EL (cell line): ENCODE measurements at regions not wholly inside any gene's neighbourhood (a gene's known extent, or its start where the extent isn't known, plus 50 kb on each side); places are given as distances from the start of the nearest gene placed in this dataset.

Experiments
- DNase-seq: peaks from one replicate; pipeline ENCODE4 v3.0.0-alpha.2; 2016

- DNase-seq: no peak
Measured at GRCh38 chr14:73780896-73781295, 66.7 kb upstream of the PNMA1 start.

DNA sequence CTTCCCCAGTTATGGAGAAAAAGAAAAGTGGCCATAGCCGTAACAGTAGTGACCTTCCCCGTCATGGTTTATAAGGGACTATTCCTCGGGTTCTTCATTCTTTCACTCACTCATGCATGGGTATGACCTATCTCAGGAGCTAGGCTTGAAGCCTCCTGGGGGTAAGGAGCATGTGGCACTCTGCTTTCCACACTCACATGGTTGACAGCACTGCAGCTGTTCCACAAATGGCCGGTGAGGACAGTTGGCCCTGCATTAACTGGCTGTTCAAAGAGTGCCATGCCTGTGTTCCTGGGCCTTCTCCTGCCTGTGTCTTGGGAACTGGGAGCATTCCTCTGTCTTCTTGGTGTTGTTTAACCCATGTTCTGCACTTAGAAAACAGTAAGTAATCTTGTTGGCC is 66.2 kb upstream of the PNMA1 start:
- DNase-seq: no peak

DNA sequence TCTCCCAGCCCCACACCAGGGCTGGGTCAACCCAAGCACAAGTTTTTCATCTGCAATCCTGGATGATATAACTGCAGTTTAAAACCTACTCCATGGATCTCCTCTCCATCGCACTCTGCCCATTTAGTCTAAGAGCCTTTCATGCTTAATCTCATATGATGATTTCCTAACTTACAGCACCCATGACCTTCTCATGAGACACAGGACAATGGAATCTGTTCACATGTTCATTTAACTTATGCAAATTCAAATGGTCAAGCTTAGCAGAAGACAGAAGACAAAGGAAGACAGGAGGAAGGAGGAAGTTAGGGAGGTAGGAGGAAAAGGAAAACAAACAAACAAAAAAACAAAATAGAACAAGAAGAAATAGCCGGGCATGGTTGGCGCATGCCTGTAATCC is 64.6 kb upstream of the PNMA1 start:
- DNase-seq: no peak

DNA sequence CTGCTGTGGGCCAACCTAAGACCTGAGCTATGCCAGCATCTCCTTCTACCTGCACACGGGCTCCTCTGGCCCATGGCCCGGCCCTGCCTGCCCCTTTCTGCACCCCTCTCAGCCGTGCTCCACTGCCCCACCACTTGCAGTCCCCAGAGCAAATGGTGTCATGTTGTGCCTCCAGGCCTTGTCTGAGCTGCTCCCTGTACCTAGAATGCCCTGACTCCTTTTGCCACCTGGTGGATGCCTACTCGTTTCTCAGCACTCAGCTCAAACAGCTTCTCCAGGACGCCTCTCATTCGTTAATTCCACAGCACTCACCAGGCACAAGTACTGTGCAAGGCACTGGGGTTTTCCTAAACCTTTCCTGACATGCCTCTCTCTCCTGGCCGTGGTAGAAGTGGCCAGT is 63.2 kb upstream of the PNMA1 start:
- no peak for DNase-seq

GRCh38 chr14:73776194-73776537 is 62.0 kb upstream of the PNMA1 start:
- DNase-seq: peak; percentile 57

GRCh38 chr14:73775339-73776193 is 61.4 kb upstream of the PNMA1 start:
- DNase-seq: no peak

DNA sequence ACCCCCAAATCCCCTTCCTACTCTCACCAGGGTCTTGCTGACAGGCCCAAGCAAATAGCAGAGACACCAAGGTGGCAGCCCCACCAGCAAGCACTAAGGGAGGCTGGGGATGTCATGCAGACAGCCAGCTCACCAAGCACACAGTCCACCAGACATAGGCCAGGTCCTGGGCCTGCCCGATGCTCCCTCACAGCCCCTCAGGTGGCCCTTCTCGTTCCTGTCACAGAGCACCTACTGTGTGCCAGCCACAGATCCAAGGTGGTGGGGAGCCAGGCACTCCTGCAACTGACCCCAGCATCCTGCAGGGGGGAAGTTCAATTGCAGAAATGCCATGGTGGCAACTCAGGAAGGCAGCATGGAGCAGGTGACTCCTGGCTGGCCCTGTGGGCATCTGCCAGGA is 60.5 kb upstream of the PNMA1 start:
- DNase-seq: no peak

- DNase-seq: no peak
Measured at GRCh38 chr14:73774241-73774570, 60.0 kb upstream of the PNMA1 start.

- DNase-seq: no peak
Measured at GRCh38 chr14:73773441-73774240, 59.5 kb upstream of the PNMA1 start.

GRCh38 chr14:73771848-73772638 is 57.9 kb upstream of the PNMA1 start:
- DNase-seq: no peak

- DNase-seq: no peak
Measured at GRCh38 chr14:73770977-73771847, 57.0 kb upstream of the PNMA1 start.

- no peak for DNase-seq
Measured at GRCh38 chr14:73768107-73768506, 53.9 kb upstream of the PNMA1 start.

DNA sequence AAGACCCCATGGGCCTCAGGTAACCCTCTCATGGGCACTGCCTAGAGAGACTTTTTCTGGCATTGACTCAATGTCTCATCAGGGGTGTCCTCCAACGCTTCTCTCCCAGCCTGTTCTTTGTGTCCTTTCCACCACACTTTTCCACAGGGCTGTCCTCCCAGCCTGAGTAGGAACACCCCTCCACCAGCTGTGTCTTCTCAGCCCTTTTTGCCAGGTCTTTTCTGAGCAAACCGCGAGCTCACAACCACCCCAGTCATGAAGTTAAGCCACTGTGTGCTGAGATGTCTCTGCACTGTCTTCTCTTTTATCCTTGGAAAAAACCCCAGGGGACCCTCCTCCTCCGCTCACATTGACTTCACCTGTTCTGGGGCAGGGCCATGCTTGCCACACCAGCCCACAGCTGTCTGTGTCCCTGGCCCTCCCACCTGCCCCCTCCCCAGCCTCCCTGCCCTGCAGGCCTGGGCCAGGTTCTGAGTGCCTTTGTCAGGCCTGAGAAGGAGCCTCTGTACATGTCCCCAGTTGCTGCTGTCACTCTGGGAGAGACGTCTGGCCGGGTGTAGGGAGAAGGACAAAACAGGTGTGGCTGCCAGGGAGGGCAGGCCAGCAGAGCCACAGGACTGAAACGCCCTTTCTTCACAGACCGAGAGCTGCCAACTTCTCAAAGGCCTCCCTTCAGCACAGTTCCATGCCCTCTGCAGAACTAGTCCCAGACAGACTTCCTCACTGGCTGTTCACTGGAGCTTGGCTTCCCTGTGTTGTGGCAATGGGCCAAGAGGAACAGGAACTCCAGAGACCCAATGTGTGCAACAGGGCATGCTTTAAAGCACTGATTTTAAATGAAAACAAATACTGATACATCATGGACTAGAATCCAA is 50.5 kb upstream of the PNMA1 start:
- DNase-seq: no peak
